GM12872 (cell line): ENCODE measurements at regions not wholly inside any gene's neighbourhood (a gene's known extent, or its start where the extent isn't known, plus 50 kb on each side); places are given as distances from the start of the nearest gene placed in this dataset.

Experiments used
- TF ChIP-seq, protein P1 (sequence below): IDR thresholded peaks from 3 replicates; pipeline ENCODE4 v1.5.1; 2011; ENCODE audit warnings: low read depth, mild to moderate bottlenecking, low read length, moderate library complexity; ENCODE audit not compliant: insufficient read depth

DNA sequence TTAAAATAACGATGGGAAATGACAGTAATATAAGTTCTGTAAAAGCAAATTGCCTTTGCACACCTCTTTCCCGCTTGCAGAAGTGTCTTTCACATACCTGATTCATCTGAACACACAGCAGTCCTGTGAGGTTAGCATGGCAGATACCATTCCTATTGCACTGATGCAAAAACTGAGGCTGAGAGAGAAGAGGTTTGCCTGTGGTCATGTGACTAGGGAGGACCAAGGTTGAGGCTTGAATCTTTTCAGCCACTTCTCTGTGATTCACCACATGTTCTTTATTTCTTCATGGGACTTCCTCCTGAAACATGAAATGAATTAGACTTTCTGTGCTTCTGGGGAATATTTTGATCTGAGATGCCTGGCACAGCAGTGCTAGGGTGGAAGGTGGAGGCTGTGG lies 92.9 kb downstream of the VEGFA start:
- TF ChIP-seq, protein P1, sequence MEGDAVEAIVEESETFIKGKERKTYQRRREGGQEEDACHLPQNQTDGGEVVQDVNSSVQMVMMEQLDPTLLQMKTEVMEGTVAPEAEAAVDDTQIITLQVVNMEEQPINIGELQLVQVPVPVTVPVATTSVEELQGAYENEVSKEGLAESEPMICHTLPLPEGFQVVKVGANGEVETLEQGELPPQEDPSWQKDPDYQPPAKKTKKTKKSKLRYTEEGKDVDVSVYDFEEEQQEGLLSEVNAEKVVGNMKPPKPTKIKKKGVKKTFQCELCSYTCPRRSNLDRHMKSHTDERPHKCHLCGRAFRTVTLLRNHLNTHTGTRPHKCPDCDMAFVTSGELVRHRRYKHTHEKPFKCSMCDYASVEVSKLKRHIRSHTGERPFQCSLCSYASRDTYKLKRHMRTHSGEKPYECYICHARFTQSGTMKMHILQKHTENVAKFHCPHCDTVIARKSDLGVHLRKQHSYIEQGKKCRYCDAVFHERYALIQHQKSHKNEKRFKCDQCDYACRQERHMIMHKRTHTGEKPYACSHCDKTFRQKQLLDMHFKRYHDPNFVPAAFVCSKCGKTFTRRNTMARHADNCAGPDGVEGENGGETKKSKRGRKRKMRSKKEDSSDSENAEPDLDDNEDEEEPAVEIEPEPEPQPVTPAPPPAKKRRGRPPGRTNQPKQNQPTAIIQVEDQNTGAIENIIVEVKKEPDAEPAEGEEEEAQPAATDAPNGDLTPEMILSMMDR = no peak

DNA sequence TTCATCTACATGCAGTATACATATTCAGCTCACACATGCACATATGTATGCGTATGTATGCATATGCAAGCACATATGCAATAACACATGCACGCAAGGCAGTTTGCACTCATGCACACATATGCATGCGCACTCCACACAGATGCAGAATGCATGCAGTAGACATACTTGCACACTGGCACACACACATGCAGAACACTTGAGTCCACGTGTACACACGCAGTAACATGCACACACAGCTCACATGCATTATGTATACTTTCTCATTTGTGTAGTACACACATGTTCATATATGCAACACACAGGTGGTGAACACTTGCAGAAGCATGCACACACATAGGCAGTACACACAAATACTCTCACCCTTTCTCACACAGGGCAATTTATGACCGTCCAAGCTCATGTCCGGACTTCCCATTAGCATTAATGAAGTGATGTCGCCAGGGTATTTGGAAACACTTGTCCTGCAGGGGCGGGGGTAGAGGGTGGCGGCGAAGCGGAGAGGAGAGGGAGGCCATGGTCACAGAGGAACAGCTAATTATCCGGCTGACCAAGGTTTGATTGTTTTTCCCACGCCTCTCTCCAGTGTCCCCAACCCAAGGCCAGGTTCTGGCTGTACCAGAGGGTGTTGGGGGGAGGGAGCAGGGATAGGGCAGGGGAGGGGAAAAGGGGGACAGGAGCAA lies 91.3 kb downstream of the VEGFA start:
- TF ChIP-seq, protein P1 = no peak

DNA sequence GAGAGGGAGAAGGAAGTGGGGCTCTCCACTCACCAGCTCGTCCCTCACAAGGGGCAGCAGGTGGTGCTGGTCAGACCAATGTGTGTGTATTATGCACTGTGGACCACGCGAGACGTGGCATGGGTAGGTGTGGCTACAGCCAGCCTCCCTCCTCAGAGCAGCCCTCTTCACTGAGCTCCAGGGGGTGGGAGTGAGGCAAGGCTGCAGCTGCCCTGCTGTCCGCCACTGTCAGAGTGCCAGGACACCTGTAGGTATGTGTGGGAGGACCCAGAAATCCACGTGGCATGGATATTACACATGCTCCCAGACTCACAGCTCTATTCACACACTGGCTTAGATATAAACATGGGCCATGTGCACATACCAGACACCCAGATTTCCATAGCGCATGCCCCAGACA lies 90.3 kb downstream of the VEGFA start:
- TF ChIP-seq, protein P1 = no peak

DNA sequence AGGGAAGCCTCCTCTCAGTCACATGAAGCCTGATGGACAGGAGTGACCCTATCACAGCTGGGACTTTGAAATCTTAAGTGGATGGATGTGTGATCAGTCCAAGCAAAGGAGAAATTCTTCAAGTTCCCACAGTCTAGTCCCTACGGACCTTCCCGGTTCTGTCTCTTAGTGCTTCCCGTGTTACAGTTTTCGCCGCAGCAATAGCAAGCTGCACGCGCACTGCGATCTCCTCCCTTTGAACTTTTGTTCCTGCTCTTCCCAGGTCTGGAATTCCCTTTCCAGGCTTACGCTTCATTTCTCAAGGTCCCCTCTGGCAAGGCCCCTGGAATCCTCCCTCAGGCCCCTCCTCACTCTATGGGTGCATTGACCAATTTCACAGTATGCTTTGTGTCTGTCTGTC lies 89.2 kb downstream of the VEGFA start:
- TF ChIP-seq, protein P1 = no peak

DNA sequence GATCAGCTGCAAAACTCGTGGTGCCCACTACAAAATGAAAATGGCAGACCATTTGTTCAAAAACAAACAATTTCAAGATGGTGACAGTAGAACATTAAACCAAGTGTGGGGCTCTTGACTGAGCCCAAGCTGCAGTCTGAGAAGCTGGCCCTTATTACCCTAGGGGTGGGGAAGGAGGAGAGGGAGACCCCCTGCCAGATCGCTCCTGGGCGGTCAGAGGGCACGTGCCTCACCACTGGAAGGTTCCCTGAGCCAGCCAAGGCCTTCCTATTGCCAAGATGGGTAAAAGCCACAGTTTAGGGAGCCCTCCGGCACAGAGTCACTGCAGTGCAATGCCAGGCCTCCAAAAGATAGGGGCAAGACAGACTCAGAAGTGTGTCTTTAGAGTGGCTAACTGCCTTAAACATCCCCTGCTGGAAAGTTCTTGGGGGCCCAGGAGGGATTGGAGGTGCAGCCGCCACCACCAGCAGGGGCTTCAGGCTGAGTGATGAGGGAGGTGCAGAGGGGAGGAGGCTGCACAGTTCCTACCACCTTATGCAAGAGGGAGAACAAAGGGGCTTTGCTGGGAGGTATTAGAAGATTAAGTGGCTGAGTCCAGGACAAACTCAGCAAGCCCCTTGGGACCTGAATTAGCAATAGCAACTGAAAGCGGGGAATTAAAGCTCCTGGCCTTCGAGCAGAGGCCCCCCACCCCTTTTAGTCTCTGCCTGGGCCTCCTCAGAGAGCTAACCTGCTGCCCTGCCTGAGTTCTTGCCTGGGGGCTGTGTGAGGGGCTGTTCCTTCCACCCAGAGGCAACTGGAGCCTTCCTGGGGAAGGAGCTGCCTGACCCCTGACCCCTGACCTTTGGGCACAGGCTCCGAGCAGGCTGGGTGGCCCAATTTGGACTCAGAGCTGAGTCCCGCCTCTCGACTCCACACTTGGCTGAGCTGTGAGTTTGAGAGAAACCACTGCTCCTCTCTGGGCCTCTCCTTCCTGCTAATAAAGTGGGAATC lies 88.4 kb downstream of the VEGFA start:
- TF ChIP-seq, protein P1 = no peak

DNA sequence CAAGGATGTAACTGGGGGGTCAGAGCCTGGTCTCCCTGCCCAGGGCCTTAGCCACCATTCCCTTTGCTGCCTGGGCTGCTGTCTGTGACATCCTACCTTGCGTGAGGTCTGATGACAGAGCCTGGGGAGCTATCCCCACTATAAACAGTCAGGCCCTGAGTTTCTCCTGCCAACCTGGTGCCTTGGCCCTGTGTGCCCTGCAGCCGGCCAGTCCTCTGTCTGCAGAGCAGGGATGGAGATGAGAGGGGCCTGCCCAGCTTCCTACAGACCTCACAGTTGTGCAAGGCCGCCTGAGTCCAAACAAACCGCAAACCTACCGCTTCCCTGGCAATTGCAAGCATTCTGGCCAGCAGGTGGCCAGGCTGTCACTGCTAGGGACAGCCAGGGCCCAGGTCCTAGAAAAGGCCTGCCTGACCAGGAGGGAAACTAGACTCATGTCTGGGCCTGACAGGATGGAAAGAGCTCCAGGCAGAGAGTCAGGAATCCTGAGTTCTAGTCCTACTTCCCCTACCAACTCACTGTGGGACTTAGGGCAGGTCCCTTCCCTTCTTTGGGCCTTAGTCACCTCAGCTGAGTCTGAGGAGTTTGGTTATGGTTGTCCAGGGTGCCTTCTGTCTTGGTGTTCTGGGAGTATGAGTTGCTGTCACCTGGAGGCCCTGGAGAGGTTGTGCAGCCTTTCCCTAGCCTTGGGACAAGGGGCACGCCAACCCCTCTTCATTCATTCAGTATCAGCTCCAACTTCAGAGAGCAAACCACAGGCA lies 86.2 kb downstream of the VEGFA start:
- TF ChIP-seq, protein P1 = peak; percentile 32; the same call in 2 of the 3 replicates

DNA sequence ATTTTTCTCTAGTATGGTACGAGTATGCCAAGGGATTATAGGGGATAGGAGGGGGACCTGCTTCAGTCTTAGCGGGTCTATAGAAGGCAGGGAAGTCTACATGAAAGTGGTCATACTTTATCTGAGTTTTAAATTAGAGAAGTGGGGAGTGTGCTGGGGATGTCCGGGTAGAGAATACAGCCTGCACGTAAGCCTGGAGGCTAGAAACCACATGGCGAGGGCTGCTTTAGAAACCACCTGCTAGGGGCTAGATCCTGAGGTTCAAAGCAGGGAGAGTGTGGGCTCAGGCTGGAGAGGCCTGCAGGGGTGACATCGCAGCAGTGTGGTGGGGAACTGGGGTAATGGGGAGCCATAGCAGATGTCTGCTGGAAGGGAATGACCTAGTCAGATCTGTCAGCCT lies 85.2 kb downstream of the VEGFA start:
- TF ChIP-seq, protein P1 = no peak
